ENCODE measurements at regions not wholly inside any gene's neighbourhood (a gene's known extent, or its start where the extent isn't known, plus 50 kb on each side); places are given as distances from the start of the nearest gene placed in this dataset.

GRCh38 chr7:46741181-46741580, 820.1 kb upstream of the IGFBP3 start:
- TF ChIP-seq CTCF (IDR thresholded peaks at IDR 0.05) (no peak), POLR2A (IDR thresholded peaks at IDR 0.05) (no peak)
